CMK (cell line): ENCODE measurements at regions not wholly inside any gene's neighbourhood (a gene's known extent, or its start where the extent isn't known, plus 50 kb on each side); places are given as distances from the start of the nearest gene placed in this dataset.

Source experiments
- DNase-seq: peaks from one replicate; pipeline ENCODE4 v3.0.0-alpha.2; 2010; ENCODE audit warnings: low read depth

DNA sequence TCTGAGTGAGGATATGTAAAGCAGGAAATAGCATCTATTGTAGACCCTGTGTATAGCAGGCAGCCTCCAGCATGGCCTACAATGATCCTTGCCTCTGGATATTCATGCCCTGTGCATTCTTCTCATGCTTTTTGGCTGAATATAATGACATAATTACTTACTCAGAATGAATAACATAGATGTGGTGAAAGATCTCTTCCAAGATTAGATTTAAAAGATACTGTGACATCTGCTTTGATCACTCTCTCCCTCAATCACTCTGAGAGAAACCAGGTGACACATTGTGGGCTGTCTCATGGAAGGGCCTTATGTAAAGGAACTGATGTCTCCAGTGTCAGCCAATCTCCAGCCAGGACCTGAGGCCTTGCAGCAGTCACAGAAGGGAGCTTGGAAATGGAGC, 376.7 kb downstream of the DNAH5 start:
- no peak for DNase-seq

DNA sequence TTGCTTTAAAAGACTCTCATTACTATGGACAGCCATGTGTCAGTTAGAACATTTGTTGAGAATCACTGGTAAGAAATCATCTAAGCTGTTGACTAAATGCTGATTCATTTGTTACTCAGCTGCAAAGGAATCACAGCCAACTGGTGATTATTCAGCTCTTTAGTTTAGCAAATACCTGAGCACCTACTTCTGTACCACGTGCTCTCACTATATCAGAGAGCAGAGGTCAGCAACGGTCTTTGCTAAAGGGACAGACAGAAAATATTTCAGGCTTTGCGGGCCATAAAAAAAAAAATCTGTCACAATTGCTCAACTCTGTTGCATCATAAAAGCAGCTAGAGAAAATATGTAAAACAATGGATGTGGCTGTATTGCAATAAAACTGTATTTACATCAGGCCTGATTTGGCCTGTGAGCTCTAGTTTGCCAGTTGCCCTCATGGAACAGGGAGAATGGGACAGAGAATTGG, 377.6 kb downstream of the DNAH5 start:
- no peak for DNase-seq

DNA sequence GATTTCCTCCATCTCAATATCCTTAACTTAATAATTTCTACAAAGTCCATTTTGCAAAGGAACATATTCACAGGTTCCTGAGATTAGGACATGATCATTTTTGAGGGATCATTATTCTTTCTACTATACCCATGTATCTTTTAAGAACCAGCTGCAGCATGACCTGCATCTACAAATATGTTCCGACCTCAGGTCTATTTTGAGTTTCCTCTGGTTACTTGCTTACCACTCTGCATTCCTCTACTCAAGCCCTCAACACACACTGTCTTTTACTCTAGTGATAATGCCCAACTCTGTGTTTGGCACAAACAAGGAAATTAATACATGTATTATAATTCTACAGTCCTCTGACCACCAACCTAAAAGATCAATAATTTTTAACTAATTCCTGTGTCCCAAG, 386.1 kb downstream of the DNAH5 start:
- no peak for DNase-seq

DNA sequence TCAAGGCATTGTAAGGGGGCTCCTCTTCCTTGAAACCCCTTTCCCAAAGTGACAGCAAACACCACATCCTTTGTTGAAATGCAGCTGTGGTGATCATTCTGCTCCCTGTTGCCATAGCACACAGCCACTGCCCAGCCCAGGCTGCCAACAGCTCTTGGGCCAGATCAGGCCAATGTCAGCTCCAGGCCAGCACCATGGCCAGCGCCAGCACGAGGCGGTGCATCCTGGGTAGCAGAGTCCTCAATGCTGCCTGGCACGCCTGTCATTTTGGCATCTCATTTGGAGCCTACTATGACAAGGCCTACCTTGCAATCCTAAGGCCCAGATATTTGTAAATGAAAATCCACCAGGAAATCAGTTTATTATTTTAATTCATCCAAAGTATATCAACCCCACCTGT, 390.6 kb downstream of the DNAH5 start:
- no peak for DNase-seq

GRCh38 chr5:13552361-13552760, 392.1 kb downstream of the DNAH5 start:
- DNase-seq = no peak

- no peak for DNase-seq
Observed at GRCh38 chr5:13551645-13552044, 392.8 kb downstream of the DNAH5 start.

GRCh38 chr5:13540168-13540750, 404.2 kb downstream of the DNAH5 start:
- no peak for DNase-seq

GRCh38 chr5:13536933-13537332, 407.6 kb downstream of the DNAH5 start:
- DNase-seq = no peak

GRCh38 chr5:13533833-13534232, 410.7 kb downstream of the DNAH5 start:
- DNase-seq = no peak

DNA sequence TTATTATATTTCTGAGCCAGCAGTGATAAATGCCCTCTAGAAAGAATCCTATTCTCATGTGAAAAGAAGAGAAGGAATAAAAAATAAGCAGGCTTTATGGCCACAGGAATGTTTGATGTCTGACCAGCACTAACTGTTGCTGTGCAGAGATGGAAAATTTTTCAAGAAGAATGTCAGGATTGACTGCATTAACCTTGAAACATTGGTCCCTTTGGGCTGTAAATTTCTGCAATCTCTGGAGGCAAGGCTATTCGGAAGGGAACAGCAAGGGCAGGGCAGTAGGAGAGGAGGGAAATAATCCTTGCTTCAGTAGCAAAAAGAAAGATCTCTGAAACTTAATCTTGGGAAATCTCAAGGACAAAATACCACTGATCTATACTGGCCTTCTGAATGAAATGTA, 415.2 kb downstream of the DNAH5 start:
- no peak for DNase-seq

GRCh38 chr5:13524936-13525335, 419.6 kb downstream of the DNAH5 start:
- no peak for DNase-seq

DNA sequence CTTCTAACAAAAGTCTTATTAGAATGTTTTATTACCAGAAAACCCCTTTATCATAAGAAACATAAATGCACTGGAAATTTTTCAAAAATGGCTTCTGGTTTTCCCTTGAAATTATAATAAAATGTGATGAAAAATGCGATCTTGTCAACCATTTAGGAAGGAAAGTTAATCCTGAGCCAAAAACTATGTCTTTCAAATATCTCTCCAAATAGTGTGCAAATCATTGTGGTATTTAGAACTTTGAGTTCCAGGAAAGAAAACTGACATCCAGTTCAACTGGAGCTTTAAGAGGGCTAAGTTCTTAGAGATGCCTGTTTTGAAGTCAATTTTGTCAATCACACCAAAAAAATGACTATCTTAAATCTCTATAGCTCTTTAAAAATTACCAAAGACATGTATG, 425.4 kb downstream of the DNAH5 start:
- DNase-seq = no peak

GRCh38 chr5:13516195-13516594, 428.3 kb downstream of the DNAH5 start:
- no peak for DNase-seq

- DNase-seq = no peak
Observed at GRCh38 chr5:13511442-13511841, 433.0 kb downstream of the DNAH5 start.

DNA sequence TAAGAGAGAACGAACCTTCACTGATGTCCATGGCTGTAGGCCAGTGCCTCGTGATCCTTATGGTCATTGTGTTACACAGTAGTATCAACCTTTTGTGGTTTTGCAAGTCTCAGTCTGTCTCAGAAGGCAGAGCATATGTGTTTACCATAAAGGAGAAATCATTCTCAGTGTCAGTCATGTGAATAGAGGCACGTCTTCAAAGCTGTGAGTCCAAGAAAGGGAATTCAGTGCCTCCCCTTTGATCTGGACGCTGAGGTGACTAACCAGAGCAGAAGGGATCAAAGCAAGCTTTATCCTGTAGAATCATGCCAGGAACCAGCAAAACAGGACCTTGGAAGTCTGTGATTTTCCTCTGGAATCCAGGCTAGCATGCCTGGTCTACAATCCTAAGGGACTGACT, 433.9 kb downstream of the DNAH5 start:
- no peak for DNase-seq

DNA sequence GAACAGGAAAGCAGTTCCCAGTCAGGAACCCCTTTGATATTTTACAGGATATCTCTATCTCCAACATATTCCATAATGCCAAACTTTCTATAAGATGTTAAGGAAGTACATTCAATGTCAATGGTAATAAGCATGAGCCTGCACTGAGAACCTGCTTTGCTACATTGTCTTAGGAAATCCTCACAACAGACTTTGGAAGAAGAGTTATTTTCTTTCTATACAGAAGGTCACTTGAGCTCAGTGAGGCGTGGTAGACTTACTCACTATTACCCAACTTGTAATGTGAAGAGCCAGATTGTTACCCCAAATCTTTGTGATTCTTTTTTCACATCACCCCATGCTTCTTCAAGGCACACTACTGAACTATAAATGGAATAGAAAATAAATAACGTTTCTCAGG, 435.9 kb downstream of the DNAH5 start:
- DNase-seq = no peak

GRCh38 chr5:13505326-13505725, 439.2 kb downstream of the DNAH5 start:
- DNase-seq = no peak

DNA sequence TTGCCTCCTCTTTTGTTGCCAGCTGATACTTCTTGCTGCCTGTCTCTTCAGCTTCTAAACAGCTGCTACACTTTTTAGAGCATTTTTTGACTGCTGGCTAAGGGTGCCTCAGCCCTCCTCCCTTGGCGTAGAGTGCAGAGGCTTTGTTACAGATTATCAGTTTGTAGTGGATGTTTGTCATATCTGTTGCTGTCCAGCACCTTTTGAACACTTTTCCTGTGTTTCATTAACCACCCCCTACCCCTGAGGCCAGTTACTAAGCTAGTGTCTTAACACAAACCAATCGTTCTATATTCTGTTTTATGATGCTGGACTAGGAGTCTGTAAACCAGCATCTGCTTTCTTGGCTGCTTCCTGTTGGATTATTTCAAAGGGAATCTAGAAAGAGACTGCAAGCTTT, 441.5 kb downstream of the DNAH5 start:
- DNase-seq = no peak

GRCh38 chr5:13501176-13501575, 443.3 kb downstream of the DNAH5 start:
- no peak for DNase-seq

DNA sequence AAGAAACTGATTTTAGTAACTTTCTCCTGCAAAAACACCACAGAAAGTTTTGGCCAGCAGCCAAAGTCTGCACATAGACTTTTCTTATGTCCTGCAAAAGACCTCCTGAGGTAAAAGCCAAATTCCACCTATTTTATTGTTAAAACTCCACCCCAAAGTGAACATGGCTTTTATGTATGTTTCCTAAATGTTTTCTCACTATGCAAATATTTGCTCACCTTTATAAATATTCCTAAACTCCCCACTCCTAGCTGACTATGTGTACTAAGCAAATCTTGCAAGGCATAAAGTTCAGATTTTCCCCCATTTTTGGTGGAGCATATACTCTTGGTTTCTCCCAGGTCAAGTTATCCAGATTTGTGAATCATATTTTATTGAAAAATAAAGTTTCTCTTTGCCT, 446.2 kb downstream of the DNAH5 start:
- DNase-seq = no peak

DNA sequence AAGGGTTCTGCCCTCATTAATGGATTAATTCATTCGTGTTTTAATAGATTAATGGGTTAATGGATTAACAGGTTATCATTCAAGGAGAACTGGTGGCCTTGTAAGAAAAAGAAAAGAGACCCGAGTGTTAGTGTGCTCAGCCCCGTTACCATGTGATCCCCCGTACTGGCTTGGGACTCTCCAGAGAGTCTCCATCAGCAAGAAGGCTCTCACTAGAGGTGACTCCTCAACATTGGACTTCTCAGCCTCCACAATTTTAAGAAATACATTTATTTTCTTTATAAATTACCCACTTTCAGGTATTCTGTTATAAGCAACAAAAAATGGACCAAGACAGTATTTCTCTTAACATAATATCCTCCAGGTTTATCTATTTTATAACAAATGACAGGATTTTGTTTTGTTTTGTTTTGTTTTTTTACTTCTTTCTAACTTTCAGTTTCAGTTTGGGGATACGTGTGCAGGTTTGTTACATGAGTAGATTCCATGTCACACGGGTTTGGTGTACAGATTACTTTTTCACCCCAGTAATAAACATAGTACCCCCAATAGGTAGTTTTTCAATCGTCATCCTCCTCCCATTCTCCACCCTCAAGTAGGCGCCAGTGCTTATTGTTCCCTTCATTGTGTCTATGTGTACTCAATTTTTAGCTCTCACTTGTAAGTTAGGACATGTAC, 456.1 kb downstream of the DNAH5 start:
- DNase-seq = no peak

- DNase-seq = no peak
Observed at GRCh38 chr5:13480834-13481233, 463.7 kb downstream of the DNAH5 start.

DNA sequence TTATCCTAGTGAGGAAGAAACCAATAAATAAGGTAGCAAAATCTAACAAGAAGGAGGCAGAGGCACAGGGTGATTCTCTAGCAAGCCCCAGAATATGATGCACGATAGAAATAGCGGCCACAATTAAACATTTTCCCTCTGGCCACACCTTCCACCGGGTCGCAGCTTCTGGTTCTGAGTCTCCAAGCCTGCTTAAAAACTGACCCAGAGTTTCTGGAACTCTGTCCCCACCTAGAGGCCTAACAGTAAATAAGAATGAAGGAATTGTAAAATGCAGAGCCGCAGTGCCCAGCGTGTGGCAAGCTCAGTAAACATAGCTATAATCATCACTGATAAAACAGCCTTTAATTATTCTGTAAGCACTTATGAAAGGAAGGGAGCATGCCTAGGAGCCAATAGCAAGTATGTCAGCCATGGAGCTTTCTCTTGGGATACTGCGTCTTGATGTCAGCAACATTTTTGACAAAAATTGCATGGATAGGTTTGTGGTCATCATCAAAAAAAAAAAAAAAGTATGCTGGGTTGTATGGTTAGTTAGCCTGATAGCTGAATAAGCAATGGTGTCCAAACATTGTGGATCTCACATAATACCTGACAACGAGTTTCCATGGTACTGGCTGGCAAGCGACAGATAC, 465.5 kb downstream of the DNAH5 start:
- no peak for DNase-seq
